Muscle layer of colon (tissue), 2 donors: ENCODE measurements at regions not wholly inside any gene's neighbourhood (a gene's known extent, or its start where the extent isn't known, plus 50 kb on each side); places are given as distances from the start of the nearest gene placed in this dataset.

Source experiments
- H3K27ac ChIP-seq: one replicate; pipeline ENCODE4 v1.7.0; 2013; ENCODE audit warnings: low read depth, mild to moderate bottlenecking, low read length, moderate library complexity
- H3K27me3 ChIP-seq, 2 donors: one replicate each; pipeline ENCODE4 v1.7.0; 2013; ENCODE audit warnings: low read length in 2 of 2, mild to moderate bottlenecking in 2 of 2; ENCODE audit not compliant: insufficient read depth in 2 of 2, control insufficient read depth in 1 of 2
- H3K36me3 ChIP-seq: one replicate; pipeline ENCODE4 v1.7.0; 2013; ENCODE audit warnings: mild to moderate bottlenecking, low read length; ENCODE audit not compliant: insufficient read depth
- H3K4me1 ChIP-seq: one replicate; pipeline ENCODE4 v1.7.0; 2013; ENCODE audit warnings: mild to moderate bottlenecking, low read length; ENCODE audit not compliant: insufficient read depth
- H3K4me3 ChIP-seq, 2 donors: one replicate each; pipeline ENCODE4 v1.7.0; 2013; ENCODE audit warnings: low read length in 2 of 2, low read depth in 1 of 2, mild to moderate bottlenecking in 1 of 2, moderate library complexity in 1 of 2
- H3K9ac ChIP-seq: one replicate; pipeline ENCODE4 v1.7.0; 2013; ENCODE audit warnings: low read length
- H3K9me3 ChIP-seq: one replicate; pipeline ENCODE4 v1.7.0; 2013; ENCODE audit warnings: mild to moderate bottlenecking, low read length
- donor health status: abdominal sarcoma.
- donor health status: Adenocarcinoma of cecum.

DNA sequence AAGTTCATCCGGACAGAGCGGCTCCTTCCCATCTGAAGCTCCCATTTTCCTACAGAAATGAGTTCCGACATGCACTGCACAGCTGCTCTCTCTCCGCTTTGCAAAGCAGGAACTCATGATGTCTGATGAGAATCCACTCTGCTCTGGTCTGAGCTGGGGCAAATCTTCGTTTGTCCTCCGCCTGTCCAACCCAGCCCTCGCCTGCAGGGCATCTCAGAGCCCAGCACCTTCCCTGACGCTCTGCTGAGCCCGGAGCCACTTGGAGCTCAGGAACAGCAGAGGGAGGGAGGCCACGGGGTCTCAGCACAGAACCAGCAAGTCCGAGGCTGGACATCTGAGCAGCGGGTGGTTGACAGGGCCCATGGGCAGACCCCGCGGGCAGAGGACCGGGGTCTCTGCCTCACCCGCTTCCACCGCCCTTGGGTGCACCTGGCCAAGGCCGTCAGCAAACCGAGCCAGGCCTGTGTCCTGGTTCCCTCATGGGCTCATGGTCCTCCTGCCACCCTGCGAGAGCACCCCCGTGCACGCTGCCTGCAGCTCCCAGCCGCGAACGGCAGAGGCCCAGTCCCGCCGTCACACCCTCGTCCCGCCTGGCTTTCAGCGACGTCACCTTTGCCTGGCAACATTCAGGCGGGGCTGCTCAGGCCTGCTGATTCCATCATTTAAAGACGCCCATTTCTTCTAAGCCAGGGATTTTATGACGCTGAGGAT lies 78.5 kb upstream of the BHLHE23 start:
- no peak overlapping the region for H3K9ac ChIP-seq
- H3K9me3 ChIP-seq = no peaks in the 10 kb centered on the region
- no peaks in the 10 kb centered on the region for H3K36me3 ChIP-seq
- H3K4me3 ChIP-seq = no peak overlapping the region
- H3K4me1 ChIP-seq = no peaks in the 10 kb centered on the region
- peaks cover 4 to 42% of the 10 kb centered on the region in 2 donors for H3K27me3 ChIP-seq
- H3K27ac ChIP-seq = no peak overlapping the region

DNA sequence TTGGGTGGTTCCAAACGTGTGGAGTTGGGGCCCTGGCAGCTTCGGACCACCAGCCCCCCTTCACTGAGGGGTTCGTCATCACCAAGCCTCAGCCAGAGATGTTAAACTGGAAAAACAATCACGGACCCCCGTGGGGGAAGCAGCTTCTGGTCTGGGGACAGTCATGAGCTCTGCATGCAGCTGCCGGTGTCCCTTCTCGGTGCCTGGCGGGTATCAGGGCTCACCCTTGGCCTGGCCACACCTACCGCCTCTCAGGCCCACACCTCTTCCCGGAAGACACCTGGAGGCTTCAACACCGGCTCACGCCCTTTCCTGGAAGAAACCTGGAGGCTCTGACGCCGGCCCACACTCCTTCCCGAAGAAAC lies 77.8 kb upstream of the BHLHE23 start:
- Histone ChIP-seq H3K4me3 (no peak overlapping the region), H3K9me3 (no peaks in the 10 kb centered on the region), H3K27me3 (peaks cover 0 to 38% of the 10 kb centered on the region in 2 donors), H3K4me1 (no peaks in the 10 kb centered on the region), H3K9ac (no peak overlapping the region), H3K27ac (no peak overlapping the region), H3K36me3 (no peaks in the 10 kb centered on the region)

- Histone ChIP-seq H3K4me3 (no peak overlapping the region), H3K9ac (no peak overlapping the region), H3K27me3 (peaks cover 0 to 38% of the 10 kb centered on the region in 2 donors), H3K27ac (no peak overlapping the region), H3K4me1 (no peaks in the 10 kb centered on the region), H3K9me3 (no peaks in the 10 kb centered on the region), H3K36me3 (no peaks in the 10 kb centered on the region)
Observed at GRCh38 chr20:63083831-63084562, 77.2 kb upstream of the BHLHE23 start.

GRCh38 chr20:63082939-63083735 lies 76.4 kb upstream of the BHLHE23 start:
- Histone ChIP-seq H3K27ac (no peak overlapping the region), H3K9me3 (no peaks in the 10 kb centered on the region), H3K9ac (no peak overlapping the region), H3K4me1 (no peaks in the 10 kb centered on the region), H3K36me3 (no peaks in the 10 kb centered on the region), H3K27me3 (peaks cover 0 to 38% of the 10 kb centered on the region in 2 donors), H3K4me3 (no peak overlapping the region)

GRCh38 chr20:63082308-63082938 lies 75.7 kb upstream of the BHLHE23 start:
- H3K36me3 ChIP-seq = no peaks in the 10 kb centered on the region
- H3K4me1 ChIP-seq = no peaks in the 10 kb centered on the region
- H3K4me3 ChIP-seq = no peak overlapping the region
- H3K9me3 ChIP-seq = no peaks in the 10 kb centered on the region
- no peak overlapping the region for H3K9ac ChIP-seq
- H3K27ac ChIP-seq = no peak overlapping the region
- peaks cover 0 to 38% of the 10 kb centered on the region in 2 donors for H3K27me3 ChIP-seq

GRCh38 chr20:63081831-63082230 lies 75.1 kb upstream of the BHLHE23 start:
- H3K4me1 ChIP-seq = no peaks in the 10 kb centered on the region
- H3K9me3 ChIP-seq = no peaks in the 10 kb centered on the region
- H3K36me3 ChIP-seq = no peaks in the 10 kb centered on the region
- H3K27me3 ChIP-seq = peaks cover 0 to 38% of the 10 kb centered on the region in 2 donors
- H3K4me3 ChIP-seq = no peak overlapping the region
- no peak overlapping the region for H3K9ac ChIP-seq
- H3K27ac ChIP-seq = no peak overlapping the region

- Histone ChIP-seq H3K27me3 (peaks cover 0 to 38% of the 10 kb centered on the region in 2 donors), H3K4me1 (no peaks in the 10 kb centered on the region), H3K9me3 (no peaks in the 10 kb centered on the region), H3K9ac (no peak overlapping the region), H3K36me3 (no peaks in the 10 kb centered on the region), H3K4me3 (no peak overlapping the region), H3K27ac (no peak overlapping the region)
Observed at GRCh38 chr20:63081351-63081750, 74.6 kb upstream of the BHLHE23 start.

GRCh38 chr20:63080811-63081210 lies 74.0 kb upstream of the BHLHE23 start:
- Histone ChIP-seq H3K4me3 (no peak overlapping the region), H3K27me3 (peaks cover 0 to 38% of the 10 kb centered on the region in 2 donors), H3K27ac (no peak overlapping the region)

DNA sequence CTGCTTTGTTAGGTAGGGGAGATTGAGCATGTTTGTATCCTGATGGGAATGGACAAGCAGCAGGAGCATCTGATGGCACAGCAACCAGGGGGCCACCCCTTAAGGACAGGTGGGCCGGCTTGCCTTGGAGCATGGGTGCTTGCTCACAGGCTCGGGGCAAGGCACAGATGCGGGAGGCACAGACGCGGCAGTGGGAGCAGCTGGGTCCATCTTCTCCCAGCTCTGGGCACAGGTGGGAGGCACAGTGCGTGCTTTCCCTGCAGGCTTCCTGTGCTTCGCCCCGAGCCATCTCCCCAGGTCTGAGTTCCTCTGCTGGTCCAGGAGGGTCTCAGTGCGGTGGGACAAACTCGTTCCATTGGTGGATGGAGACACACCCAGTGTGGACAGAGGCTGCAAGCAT lies 73.6 kb upstream of the BHLHE23 start:
- Histone ChIP-seq H3K9me3 (no peaks in the 10 kb centered on the region), H3K4me1 (no peaks in the 10 kb centered on the region), H3K4me3 (no peak overlapping the region), H3K9ac (no peak overlapping the region), H3K27me3 (peaks cover 0 to 36% of the 10 kb centered on the region in 2 donors), H3K36me3 (no peaks in the 10 kb centered on the region), H3K27ac (no peak overlapping the region)

More at GRCh38 chr20:63080811-63081210, 74.0 kb upstream of the BHLHE23 start:
- no peaks in the 10 kb centered on the region for H3K9me3 ChIP-seq
- H3K9ac ChIP-seq = no peak overlapping the region
- H3K36me3 ChIP-seq = no peaks in the 10 kb centered on the region
- no peaks in the 10 kb centered on the region for H3K4me1 ChIP-seq

- Histone ChIP-seq H3K27me3 (peaks cover 0 to 35% of the 10 kb centered on the region in 2 donors), H3K9me3 (no peaks in the 10 kb centered on the region), H3K9ac (no peak overlapping the region), H3K4me1 (no peaks in the 10 kb centered on the region), H3K4me3 (no peak overlapping the region), H3K36me3 (no peaks in the 10 kb centered on the region), H3K27ac (no peak overlapping the region)
Observed at GRCh38 chr20:63079971-63080370, 73.2 kb upstream of the BHLHE23 start.

DNA sequence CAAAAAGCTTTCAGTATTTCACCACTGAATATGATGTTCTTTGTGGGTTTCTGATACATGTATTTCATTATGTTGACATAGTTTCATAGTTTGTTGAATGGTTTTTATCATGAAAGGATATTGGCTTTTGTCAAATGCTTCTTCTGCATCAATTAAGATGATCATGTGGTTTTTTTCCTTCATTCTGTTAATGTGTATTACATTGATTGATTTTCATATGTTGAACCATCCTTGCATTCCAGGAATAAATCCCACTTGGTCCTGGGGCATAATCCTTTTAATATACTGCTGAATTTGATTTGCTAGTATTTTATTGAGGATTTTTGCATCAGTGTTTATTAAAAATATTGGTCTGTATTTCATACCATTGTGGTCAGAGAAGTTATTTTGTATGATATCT lies 70.9 kb upstream of the BHLHE23 start:
- peaks cover 0 to 27% of the 10 kb centered on the region in 2 donors for H3K27me3 ChIP-seq
- no peak overlapping the region for H3K4me3 ChIP-seq
- no peaks in the 10 kb centered on the region for H3K36me3 ChIP-seq
- H3K27ac ChIP-seq = no peak overlapping the region
- H3K4me1 ChIP-seq = no peaks in the 10 kb centered on the region
- no peak overlapping the region for H3K9ac ChIP-seq
- H3K9me3 ChIP-seq = no peaks in the 10 kb centered on the region
